T-helper 1 cell (primary cell): ENCODE measurements at regions not wholly inside any gene's neighbourhood (a gene's known extent, or its start where the extent isn't known, plus 50 kb on each side); places are given as distances from the start of the nearest gene placed in this dataset.

Experiments
- DNase-seq, 5 donors: peaks; one replicate each; pipeline ENCODE4 v3.0.0-alpha.2; 2012 to 2020

- DNase-seq, result no peak
Measured at GRCh38 chr15:87345961-87346360, 910.6 kb downstream of the NTRK3 start.

DNA sequence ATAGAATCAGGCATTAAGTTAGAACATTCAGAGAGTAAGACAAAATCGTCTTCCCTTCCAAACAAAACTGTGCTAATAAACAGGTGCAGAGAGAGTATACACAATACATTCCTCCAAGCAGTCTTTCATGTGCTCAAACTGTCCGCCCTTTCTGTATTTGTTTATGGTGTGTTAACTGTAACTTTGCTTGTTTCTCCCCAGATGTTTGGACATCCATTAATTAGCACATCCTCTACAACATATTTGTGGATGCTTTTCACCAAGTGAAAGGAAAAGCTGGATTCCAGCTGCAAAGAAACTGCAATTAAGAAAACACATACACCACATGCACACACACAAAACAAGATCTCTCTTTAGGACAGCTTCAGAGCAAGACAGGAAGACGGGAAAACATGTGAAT is 912.6 kb downstream of the NTRK3 start:
- no peak for DNase-seq

DNA sequence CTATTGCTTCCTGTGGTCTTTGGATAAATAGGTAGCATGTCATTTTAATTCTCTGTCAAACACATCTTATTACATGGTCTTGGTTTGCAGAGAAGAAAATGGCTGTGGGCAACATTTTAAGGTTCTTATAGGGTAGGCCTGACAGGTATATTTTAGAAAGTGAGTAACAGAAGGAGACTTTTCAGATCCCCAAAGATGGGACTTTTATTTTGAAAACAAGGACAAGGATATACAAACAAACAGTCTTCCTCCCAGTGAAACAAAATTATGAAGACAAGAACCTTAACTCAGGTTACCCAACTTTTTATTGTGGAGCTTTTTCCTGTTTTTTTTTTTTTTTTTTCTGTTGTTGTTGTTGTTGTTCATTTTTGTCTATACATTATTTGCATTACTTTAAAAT is 916.2 kb downstream of the NTRK3 start:
- no peak for DNase-seq

- DNase-seq, result no peak
Measured at GRCh38 chr15:87326269-87326668, 930.3 kb downstream of the NTRK3 start.

DNA sequence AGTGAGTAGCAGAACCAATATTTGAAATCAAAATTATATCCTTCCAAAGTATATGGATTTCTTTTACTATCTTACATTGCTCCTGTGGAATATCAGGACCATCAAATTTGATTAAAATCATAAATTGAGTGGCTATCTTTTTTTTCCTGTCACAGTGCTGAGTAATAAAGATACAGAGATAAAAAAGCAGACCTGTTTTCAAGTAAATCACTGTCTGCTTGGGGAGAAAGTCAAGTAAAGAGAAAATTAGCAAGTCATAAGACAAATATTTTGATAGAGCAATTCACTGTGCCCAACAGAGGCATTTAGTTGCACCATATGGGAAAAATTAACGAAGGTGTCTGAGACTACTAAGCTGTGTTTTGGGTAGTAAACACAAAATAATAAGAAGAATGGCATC is 933.7 kb downstream of the NTRK3 start:
- no peak for DNase-seq

- DNase-seq, result no peak
Measured at GRCh38 chr15:87322265-87322664, 934.3 kb downstream of the NTRK3 start.

DNA sequence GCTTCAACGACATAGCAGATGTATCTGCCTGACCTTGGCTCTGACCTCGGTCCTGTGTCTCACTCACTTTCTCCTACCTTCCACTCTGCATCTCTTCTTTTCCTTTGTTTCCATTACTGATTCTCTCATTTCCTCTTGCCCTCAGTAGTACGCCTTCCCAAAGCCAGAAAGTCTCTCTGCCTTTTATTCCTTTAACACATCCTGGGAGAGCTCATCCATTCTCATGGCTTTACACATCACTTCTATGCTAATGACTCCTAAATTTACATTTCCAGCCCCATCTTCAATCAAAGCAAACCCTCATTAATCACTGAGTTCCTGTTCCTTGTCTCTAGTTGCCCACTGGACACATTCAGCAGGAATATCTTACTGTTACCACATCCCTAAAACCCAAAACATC is 938.6 kb downstream of the NTRK3 start:
- no peak for DNase-seq

DNA sequence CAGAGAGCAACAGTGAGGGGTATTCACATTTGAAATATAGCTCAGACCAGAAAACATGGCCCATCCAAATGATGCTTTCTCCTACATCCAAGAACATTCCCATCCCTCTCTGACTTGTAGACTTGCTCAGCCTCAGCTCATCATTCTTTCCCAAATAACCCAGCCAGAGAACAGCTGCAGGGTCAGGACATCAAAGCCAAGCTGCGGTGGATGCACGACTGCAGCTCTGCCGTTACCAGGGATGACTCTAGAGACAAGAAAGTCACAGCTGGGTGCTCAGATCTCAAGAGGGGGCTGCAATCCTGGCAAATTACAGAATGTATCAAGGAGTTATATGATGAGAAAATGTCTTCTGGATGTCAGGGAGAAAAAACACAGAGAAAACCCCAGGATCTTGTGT is 944.3 kb downstream of the NTRK3 start:
- DNase-seq, result no peak

- DNase-seq, result no peak
Measured at GRCh38 chr15:87300146-87300545, 956.4 kb downstream of the NTRK3 start.

DNA sequence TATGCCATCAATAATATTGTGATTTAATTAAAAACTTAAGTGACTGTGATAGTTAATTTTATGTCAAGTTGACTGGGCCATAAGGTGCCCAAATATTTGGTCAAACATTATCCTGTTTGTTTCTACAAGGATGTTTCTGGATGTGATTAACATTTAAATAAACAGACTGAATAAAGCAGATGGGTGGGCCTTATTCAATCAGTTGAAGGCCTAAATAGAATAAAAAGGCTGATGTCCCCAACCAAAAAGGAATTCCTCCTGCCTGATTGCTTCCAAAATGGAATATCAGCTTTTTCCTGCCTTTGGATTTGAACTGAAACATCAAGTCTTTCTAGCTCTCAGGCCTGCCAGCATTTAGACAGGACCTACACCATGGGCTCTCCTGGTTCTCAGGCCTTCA is 961.7 kb downstream of the NTRK3 start:
- no peak for DNase-seq

- DNase-seq, result no peak
Measured at GRCh38 chr15:87293031-87293430, 963.5 kb downstream of the NTRK3 start.

DNA sequence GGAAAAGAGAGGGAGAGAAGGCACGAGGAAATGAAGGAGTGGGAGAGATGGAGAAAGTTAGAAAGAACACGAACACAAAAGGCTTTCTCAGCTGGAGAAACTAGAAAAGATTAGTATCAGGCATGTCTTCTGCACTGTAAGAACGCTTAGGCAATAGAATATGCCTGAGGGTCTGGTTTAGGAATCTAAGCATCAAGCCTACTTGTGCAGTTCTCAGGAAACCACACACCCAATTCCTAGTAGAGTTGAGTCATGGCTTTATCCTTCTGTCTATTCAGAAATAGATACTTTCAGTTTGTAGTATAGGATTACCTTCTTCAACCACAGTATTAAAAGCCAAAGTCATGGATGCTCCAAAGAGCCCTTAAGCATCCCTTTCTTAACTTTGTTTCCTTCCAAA is 969.4 kb downstream of the NTRK3 start:
- DNase-seq, result no peak

GRCh38 chr15:87269566-87269965 is 987.0 kb downstream of the NTRK3 start:
- DNase-seq, result no peak

- DNase-seq, result no peak
Measured at GRCh38 chr15:87268675-87269074, 987.9 kb downstream of the NTRK3 start.

GRCh38 chr15:87267798-87268197 is 988.7 kb downstream of the NTRK3 start:
- no peak for DNase-seq

GRCh38 chr15:87263871-87264270 is 992.7 kb downstream of the NTRK3 start:
- DNase-seq, result no peak

DNA sequence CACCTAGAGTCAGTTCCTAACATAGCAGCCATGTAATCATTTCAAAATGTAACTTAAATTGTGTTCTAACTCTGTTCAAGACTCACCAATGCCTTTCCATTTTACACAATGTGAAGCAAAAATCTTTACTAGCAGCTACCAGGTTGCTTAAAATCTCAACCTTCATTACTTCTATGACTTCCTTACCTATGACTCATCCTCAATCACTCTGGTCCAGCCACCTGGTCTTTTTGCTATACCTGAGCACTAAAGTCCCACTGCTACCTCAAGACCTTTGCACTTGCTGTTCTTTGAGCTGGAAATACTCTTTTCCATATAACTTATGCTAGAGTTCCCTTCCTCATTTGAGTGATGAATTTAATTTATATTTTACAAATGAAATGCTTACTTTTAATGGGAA is 993.2 kb downstream of the NTRK3 start:
- DNase-seq, result no peak

DNA sequence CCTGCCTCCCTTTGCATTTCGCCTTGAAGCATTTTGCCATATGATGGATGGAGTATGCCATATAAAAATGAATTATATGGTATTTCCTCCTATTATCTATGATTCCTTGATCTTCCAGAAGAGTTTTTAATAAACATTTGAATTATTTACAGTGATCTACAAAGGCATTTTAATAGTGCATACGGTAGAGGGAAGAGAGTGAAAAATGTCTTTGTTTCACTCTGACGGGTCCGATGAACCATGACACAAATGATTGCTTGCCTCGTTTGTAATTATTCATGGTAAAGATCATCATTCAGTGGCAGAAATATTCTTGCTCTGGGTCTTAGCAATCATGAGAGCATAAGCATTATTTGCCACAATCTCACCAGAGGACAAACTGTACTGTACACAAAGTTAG is 1010.9 kb downstream of the NTRK3 start:
- DNase-seq, result no peak

DNA sequence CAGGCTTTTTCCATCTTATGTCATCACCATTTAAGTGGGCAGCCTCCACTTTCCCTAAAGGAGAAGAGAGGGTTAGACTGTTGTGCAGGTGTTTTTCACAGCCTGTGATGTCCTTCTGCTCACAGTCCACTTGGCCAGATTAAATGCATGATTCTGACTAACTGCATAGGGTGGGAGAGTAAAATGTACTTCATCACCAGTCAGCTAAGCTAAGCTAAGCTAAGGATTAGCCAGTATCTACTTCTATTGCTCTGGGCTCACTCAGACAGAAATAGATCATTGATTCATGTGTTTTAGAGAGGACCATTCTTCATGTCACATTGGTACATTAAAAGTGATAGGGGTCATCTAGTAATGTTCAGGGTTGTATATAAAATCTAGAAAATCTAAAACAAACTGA is 1013.1 kb downstream of the NTRK3 start:
- DNase-seq, result no peak

DNA sequence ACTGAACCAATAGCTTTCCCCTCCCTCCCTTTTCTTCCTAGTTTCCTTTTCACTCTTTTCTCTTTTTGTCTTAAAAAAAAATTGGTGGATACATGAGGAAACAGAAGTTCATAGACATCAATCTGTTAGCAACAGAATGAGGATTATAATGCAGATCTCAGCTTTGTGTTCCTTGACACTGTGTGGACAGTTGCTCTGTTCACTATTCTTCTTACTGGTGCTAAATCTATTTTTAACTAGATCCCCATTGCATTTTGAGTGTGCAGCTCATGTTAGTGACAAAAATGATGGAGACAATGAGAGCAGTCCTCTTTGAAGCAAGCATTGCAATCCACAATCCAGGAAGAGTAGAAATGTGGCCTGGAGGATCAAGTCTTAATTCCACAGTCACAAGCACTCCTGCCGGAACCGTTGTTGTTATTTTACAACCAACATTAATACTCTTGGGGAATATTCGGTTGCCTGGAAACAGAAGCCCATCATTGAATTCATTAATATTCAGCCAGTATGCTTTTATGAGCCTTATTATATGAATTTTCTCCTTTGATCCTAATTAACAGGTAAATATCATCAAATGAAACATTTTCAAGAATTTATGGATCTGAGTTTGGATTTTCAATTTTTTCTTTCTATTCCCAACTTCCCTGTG is 1016.8 kb downstream of the NTRK3 start:
- DNase-seq, result no peak

DNA sequence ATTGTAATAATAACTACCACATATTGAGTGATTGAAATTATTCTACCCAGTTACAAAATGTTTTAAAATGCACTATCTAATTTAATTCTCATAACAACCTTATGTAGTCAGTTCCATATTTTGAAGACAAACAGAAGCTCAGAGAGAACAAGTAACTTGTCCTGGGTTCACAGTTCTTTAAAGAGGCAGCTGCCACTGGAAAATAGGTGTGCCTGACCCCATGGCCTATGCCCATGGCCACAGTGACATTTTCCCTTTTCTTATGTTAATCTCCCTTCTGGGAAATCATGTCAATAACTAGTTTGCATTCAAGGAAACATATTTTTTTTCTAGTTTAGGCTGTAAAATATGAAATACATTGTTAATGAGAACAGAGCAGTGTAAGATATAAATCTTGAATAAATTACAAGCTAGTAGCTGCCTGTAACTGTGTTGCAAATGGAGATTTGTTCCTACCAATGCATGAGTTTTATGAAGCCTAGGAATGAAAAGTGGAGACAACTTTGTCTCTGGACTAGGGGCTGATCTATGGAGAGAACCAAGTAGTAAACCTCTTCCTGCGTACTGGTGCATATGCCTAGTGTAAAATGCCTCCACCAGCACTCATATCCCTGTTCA is 1018.0 kb downstream of the NTRK3 start:
- no peak for DNase-seq

DNA sequence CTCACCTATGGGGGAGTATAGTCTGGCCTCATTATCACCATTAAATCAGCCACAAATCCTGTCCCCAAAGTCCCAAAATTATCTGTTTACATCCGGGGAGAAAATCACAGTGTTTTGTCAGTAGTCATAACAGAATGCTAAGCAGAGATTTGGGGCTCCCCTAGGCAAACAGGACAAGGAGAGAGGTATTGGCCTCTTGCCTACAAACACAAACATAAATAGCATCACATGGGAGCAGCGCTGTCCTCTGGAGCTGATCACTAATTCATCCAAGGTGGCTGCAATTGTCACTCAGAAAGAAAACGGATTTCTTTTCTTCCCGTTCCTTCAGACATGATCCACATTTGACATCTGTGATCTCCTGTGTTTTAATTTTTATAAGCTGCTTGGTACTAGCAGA is 1028.1 kb downstream of the NTRK3 start:
- DNase-seq, result no peak

GRCh38 chr15:87227846-87228245 is 1028.7 kb downstream of the NTRK3 start:
- DNase-seq, result no peak

DNA sequence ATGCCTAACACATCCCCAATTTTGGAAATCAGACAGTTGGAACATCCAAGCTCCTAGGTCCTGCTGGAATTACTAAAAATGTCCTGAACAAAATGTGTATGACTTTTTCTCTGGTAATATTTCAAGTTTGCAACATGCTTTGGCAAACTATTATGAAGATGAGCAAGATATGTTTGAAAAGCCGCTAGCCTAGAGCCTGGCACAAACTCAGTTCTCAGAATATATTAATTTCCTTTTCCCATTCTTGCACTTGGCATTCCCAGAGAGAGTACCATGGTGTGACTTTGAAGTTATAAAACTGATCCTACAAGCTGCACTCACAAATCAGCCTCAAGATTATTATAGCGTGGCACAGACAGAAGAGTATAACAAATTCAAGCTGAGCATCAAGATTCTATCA is 1031.1 kb downstream of the NTRK3 start:
- DNase-seq, result no peak

GRCh38 chr15:87224404-87224803 is 1032.1 kb downstream of the NTRK3 start:
- no peak for DNase-seq
